GM23338 (cell line): ENCODE measurements at regions not wholly inside any gene's neighbourhood (a gene's known extent, or its start where the extent isn't known, plus 50 kb on each side); places are given as distances from the start of the nearest gene placed in this dataset.

ENCODE experiments used
- EZH2 ChIP-seq: fragments of 200-600 bp; sonication (generic); IDR thresholded peaks from one replicate; pipeline ENCODE4 v1.8.0; 2017; ENCODE audit warnings: antibody characterized with exemption, mild to moderate bottlenecking, low read depth; ENCODE audit not compliant: unreplicated experiment
- TF ChIP-seq, protein P1 (sequence below), 2 experiments: fragments of 200-600 bp in 1 of 2; sonication (generic) in 1 of 2; conservative IDR thresholded peaks; 2 replicates each; pipeline versions ENCODE4 v1.5.1 to v1.6.1; 2016 to 2017; ENCODE audit warnings: antibody characterized with exemption in 2 of 2, low read depth in 2 of 2, mild to moderate bottlenecking in 2 of 2, moderate library complexity in 1 of 2

DNA sequence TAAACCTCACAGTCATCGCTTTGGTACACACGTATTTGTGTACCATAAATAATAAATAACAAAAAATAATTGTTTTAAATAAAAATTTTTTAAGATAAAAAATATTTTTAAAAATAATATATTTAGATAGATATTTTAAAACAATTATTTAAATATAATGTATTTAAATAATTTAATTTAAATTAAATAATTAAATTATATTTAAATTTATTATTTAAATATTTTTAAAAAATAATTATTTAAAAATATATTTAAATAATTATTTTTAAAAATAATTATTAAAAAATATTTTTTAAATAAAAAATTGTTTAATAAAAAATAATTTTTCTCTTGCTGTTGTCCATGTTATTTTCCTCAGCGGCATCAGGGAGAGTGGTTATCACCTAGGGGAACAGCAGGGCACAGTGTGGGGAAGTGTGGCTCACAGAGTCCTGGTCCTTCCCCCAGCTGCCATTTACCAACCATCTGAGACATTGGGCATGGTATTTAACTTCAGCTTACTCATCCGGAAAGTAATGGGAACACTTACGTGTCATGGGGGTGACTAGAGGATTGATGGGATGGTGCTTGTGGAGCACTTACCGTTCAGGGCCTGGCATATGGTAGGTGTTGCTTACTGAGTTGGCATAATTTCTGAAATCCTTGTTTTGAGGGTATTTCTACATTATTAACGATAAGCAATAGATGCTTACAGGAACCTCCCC is 92.9 kb upstream of the TSPAN2 start:
- TF ChIP-seq, protein P1, sequence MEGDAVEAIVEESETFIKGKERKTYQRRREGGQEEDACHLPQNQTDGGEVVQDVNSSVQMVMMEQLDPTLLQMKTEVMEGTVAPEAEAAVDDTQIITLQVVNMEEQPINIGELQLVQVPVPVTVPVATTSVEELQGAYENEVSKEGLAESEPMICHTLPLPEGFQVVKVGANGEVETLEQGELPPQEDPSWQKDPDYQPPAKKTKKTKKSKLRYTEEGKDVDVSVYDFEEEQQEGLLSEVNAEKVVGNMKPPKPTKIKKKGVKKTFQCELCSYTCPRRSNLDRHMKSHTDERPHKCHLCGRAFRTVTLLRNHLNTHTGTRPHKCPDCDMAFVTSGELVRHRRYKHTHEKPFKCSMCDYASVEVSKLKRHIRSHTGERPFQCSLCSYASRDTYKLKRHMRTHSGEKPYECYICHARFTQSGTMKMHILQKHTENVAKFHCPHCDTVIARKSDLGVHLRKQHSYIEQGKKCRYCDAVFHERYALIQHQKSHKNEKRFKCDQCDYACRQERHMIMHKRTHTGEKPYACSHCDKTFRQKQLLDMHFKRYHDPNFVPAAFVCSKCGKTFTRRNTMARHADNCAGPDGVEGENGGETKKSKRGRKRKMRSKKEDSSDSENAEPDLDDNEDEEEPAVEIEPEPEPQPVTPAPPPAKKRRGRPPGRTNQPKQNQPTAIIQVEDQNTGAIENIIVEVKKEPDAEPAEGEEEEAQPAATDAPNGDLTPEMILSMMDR (conservative IDR thresholded peaks at IDR 0.05; ENCODE audit: low read depth in 2 of 2) = no peak
- TF ChIP-seq EZH2 = no peak
